ENCODE measurements at regions not wholly inside any gene's neighbourhood (a gene's known extent, or its start where the extent isn't known, plus 50 kb on each side); places are given as distances from the start of the nearest gene placed in this dataset.

- intact Hi-C loops (cut with DNase I), result no loop called here
- no peak for TF ChIP-seq CTCF (IDR thresholded peaks at IDR 0.05)
Observed at GRCh38 chr13:47671776-47672175, 329.3 kb downstream of the SUCLA2 start.

GRCh38 chr13:47665043-47665442, 336.0 kb downstream of the SUCLA2 start:
- Histone ChIP-seq H3K36me3 (no peaks in the 10 kb centered on the region), H3K9ac (ENCODE audit: low read depth in 2 of 2, low read length in 2 of 2) (no peak overlapping the region), H3K9me3 (no peaks in the 10 kb centered on the region), H3K27ac (no peak overlapping the region), H3K4me3 (no peak overlapping the region), H3K27me3 (no peaks in the 10 kb centered on the region), H3K4me1 (no peaks in the 10 kb centered on the region)
- no peak for DNase-seq
- intact Hi-C loops (cut with DNase I), result no loop called here
- no peak for TF ChIP-seq CTCF (IDR thresholded peaks at IDR 0.05)

More at GRCh38 chr13:47671776-47672175, 329.3 kb downstream of the SUCLA2 start:
- no peak overlapping the region for H3K9ac ChIP-seq (ENCODE audit: low read depth in 2 of 2, low read length in 2 of 2)
- H3K4me1 ChIP-seq, result no peaks in the 10 kb centered on the region
- H3K4me3 ChIP-seq, result no peak overlapping the region
- no peak overlapping the region for H3K27ac ChIP-seq
- H3K36me3 ChIP-seq, result no peaks in the 10 kb centered on the region
- no peak for DNase-seq
- H3K9me3 ChIP-seq, result no peaks in the 10 kb centered on the region
- no peaks in the 10 kb centered on the region for H3K27me3 ChIP-seq

- Histone ChIP-seq H3K4me1 (no peaks in the 10 kb centered on the region), H3K9ac (ENCODE audit: low read depth in 2 of 2, low read length in 2 of 2) (no peak overlapping the region), H3K4me3 (no peak overlapping the region), H3K27ac (no peak overlapping the region), H3K27me3 (no peaks in the 10 kb centered on the region), H3K9me3 (no peaks in the 10 kb centered on the region), H3K36me3 (no peaks in the 10 kb centered on the region)
- intact Hi-C loops (cut with DNase I), result no loop called here
- DNase-seq, result no peak
- no peak for TF ChIP-seq CTCF (IDR thresholded peaks at IDR 0.05)
Observed at GRCh38 chr13:47661076-47661475, 340.0 kb downstream of the SUCLA2 start.

GRCh38 chr13:47656651-47657050, 344.4 kb downstream of the SUCLA2 start:
- intact Hi-C loops (cut with DNase I), result no loop called here
- Histone ChIP-seq H3K9me3 (no peaks in the 10 kb centered on the region), H3K9ac (ENCODE audit: low read depth in 2 of 2, low read length in 2 of 2) (no peak overlapping the region), H3K36me3 (no peaks in the 10 kb centered on the region), H3K27ac (no peak overlapping the region), H3K27me3 (no peaks in the 10 kb centered on the region), H3K4me3 (no peak overlapping the region), H3K4me1 (no peaks in the 10 kb centered on the region)
- no peak for DNase-seq
- no peak for TF ChIP-seq CTCF (IDR thresholded peaks at IDR 0.05)

- no peak for TF ChIP-seq CTCF (IDR thresholded peaks at IDR 0.05)
- Histone ChIP-seq H3K36me3 (no peaks in the 10 kb centered on the region), H3K27ac (no peak overlapping the region), H3K27me3 (no peaks in the 10 kb centered on the region), H3K9ac (ENCODE audit: low read depth in 2 of 2, low read length in 2 of 2) (no peak overlapping the region), H3K4me1 (no peaks in the 10 kb centered on the region), H3K4me3 (no peak overlapping the region), H3K9me3 (no peaks in the 10 kb centered on the region)
- DNase-seq, result no peak
- intact Hi-C loops (cut with DNase I), result no loop called here
Observed at GRCh38 chr13:47650209-47650608, 350.9 kb downstream of the SUCLA2 start.

- no peak for TF ChIP-seq CTCF (IDR thresholded peaks at IDR 0.05)
- intact Hi-C loops (cut with DNase I), result no loop called here
Observed at GRCh38 chr13:47647001-47647400, 354.1 kb downstream of the SUCLA2 start.

More at GRCh38 chr13:47647001-47647400, 354.1 kb downstream of the SUCLA2 start:
- Histone ChIP-seq H3K9ac (ENCODE audit: low read depth in 2 of 2, low read length in 2 of 2) (no peak overlapping the region), H3K4me1 (no peaks in the 10 kb centered on the region), H3K9me3 (no peaks in the 10 kb centered on the region), H3K4me3 (no peak overlapping the region), H3K27me3 (no peaks in the 10 kb centered on the region), H3K36me3 (no peaks in the 10 kb centered on the region), H3K27ac (no peak overlapping the region)
- no peak for DNase-seq

Data from colonic mucosa (tissue), 4 donors.